OCI-LY3 (cell line): ENCODE measurements at regions not wholly inside any gene's neighbourhood (a gene's known extent, or its start where the extent isn't known, plus 50 kb on each side); places are given as distances from the start of the nearest gene placed in this dataset.

Experiments
- CTCF ChIP-seq: fragments of 200-600, 300-600 bp; sonication (generic); IDR thresholded peaks from 2 replicates; pipeline ENCODE4 v1.5.1; 2014; ENCODE audit warnings: antibody characterized with exemption, low read length, low read depth
- EZH2phosphoT487 ChIP-seq: fragments of 200-600 bp; shearing (Covaris generic); IDR thresholded peaks from 2 replicates; pipeline ENCODE4 v1.6.1; 2018; ENCODE audit warnings: antibody characterized with exemption, mixed run types, low read depth

- no peak for TF ChIP-seq CTCF
- no peak for TF ChIP-seq EZH2phosphoT487
Observed at GRCh38 chr6:121697921-121698320, 262.5 kb downstream of the GJA1 start.
